ENCODE measurements at regions not wholly inside any gene's neighbourhood (a gene's known extent, or its start where the extent isn't known, plus 50 kb on each side); places are given as distances from the start of the nearest gene placed in this dataset.
"Not testable (repeated sequence)": the region's sequence is repeated elsewhere in the genome, so short reads cannot be mapped to it uniquely, and the experiment has no call there.

DNA sequence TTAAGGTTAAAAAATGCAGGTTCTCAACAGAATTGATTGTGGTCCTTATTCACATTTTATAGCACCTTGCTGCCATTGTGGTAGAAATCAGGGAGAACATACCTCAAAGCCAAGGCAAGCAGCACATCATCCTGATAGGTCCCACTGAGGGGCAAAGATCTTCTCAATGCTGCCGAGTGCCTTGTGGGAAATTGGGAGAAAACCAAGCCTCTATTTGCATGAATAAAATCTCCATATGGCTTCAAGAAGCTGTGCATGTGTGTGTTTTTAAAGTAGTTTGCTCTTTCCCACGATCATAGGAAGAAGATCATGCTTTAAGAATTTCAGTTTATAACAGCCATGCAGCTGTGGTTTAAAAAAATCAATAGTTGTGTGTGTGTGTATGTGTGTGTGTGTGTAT lies 216.9 kb upstream of the FBXL7 start:
- TF ChIP-seq ZNF274 (IDR thresholded peaks at IDR 0.05; ENCODE audit: low read depth, low read length) = no peak

DNA sequence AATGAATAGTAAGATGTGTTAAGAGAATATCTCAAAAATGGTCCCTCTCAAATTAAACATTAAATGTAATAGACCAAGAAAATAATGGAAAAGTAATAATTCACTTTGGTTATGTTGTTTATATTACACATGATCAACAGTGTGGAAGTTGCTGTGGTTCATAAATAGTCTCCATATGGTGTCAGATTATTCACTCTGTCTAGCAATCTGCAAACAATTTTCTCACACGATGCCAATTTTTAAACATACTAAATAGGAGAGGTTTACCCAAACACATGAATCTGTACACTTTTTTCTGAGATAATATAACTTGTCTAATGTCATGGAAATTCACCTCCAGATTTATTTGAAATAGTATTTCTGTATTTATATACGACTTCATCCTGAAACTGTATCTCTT lies 217.4 kb upstream of the FBXL7 start:
- no peak overlapping the region for H3K4me3 ChIP-seq (ENCODE audit: low read length)
- no peak for TF ChIP-seq ZNF274 (IDR thresholded peaks at IDR 0.05; ENCODE audit: low read depth, low read length)

More for the DNA sequence above, 216.9 kb upstream of the FBXL7 start:
- H3K4me3 ChIP-seq (ENCODE audit: low read length) = no peak overlapping the region

DNA sequence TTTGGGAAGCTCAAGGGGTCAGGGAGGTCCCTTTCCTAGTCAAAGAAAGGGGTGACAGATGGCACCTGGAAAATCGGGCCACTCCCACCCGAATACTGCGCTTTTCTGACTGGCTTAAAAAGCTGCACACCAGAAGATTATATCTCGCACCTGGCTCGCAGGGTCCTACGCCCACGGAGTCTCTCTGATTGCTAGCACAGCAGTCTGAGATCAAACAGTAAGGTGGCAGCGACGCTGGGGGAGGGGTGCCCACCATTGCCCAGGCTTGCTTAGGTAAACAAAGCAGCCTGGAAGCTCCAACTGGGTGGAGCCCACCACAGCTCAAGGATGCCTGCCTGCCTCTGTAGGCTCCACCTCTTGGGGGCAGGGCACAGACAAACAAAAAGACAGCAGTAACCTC lies 228.4 kb upstream of the FBXL7 start:
- not testable (repeated sequence) for H3K4me3 ChIP-seq (ENCODE audit: low read length)

DNA sequence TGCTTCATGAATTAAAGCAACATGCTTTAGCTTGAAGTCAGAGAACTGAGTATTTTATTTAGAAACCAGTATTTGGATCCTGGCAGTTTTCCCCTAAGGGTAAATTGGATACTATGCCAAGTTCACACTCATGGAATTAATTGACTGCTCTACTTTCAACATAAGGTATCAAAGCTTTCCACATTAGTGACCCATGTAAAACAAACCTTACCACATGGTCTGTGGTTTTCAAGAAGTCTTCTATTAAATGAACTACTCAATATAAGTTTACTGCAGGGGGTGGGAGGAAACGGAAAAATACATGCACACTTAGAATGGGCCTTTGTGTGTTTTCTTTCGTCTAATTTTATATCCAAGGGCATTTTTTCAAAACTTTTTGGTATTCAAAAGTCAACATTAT lies 232.0 kb upstream of the FBXL7 start:
- no peak overlapping the region for H3K4me3 ChIP-seq (ENCODE audit: low read length)
- TF ChIP-seq ZNF274 (IDR thresholded peaks at IDR 0.05; ENCODE audit: low read depth, low read length) = no peak

- no peak overlapping the region for H3K4me3 ChIP-seq (ENCODE audit: low read length)
- no peak for TF ChIP-seq ZNF274 (IDR thresholded peaks at IDR 0.05; ENCODE audit: low read depth, low read length)
These were observed 233.1 kb upstream of the FBXL7 start for GRCh38 chr5:15266841-15267240.

DNA sequence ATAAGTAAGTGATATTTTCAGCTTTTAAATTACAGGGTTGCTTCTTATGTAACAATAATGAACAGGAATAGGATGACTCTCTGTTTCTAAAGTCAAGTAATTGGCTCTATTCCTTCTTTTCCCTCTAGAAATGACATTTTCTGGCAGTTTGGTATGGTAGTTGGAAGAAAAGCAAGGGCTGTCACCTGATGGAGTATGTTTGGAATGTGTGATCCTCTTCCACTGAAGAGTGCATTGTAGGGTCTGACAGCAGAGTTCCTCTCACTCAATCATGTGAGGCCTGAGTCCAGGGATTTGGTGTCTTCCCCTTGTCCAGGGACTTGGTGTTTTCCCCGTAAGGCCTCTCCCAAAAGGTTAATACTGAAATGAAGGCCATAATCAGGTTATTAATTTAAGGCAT lies 233.8 kb upstream of the FBXL7 start:
- no peak overlapping the region for H3K4me3 ChIP-seq (ENCODE audit: low read length)
- TF ChIP-seq ZNF274 (IDR thresholded peaks at IDR 0.05; ENCODE audit: low read depth, low read length) = no peak

GRCh38 chr5:15263942-15264341 lies 236.0 kb upstream of the FBXL7 start:
- TF ChIP-seq ZNF274 (IDR thresholded peaks at IDR 0.05; ENCODE audit: low read depth, low read length) = no peak
- H3K4me3 ChIP-seq (ENCODE audit: low read length) = no peak overlapping the region

DNA sequence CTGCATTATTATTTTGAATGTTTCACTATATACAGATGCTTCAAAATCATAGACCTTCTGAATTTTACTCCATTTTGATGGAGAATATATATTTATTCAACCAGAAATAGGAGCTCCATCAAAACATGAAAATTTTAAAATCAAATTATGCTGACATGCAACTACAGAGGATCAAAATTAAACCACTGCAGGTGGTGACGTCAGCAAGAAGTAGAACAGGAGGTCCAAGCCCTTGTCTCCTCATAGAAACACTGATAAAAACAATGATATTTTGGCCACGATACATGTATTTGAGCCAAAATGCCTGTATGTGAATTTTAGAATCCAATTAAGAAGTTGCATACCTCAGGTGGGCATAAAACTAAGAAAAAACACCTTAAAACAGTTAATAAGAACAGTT lies 236.6 kb upstream of the FBXL7 start:
- H3K4me3 ChIP-seq (ENCODE audit: low read length) = no peak overlapping the region
- no peak for TF ChIP-seq ZNF274 (IDR thresholded peaks at IDR 0.05; ENCODE audit: low read depth, low read length)

DNA sequence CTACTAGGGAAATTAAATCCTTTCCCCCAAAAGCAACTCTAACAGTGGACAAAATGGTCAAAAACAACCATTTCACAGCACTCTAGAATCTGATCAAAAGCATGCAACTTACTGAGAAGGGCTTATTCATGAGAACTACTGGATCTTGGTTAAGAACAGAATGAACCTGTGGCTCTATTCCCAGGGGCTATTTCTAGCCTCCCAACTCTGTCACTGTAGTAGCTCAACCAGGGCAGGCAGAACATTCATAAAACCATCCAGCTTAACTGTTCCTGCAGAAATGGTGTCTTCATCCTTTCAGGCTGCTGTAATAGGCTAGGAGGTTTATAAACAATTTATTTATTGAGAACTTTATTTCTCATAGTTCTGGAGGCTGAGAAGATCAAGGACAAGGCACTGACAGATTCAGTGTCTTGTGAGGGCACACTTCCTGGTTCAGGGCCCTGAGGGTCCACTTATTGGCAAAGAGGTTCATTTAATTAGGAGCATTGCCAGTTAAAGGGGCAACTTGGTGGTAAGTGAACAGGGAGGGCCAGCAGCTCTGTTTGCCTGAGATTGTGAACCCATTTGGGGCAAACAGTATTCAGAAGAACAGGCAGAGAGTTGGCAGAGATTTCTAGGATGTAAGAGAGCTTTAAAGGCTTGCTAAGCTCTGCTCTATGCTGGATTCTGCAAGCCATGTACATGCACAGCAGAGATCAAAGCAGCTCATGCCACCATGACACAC lies 238.5 kb upstream of the FBXL7 start:
- TF ChIP-seq ZNF274 (IDR thresholded peaks at IDR 0.05; ENCODE audit: low read depth, low read length) = no peak
- H3K4me3 ChIP-seq (ENCODE audit: low read length) = no peak overlapping the region

DNA sequence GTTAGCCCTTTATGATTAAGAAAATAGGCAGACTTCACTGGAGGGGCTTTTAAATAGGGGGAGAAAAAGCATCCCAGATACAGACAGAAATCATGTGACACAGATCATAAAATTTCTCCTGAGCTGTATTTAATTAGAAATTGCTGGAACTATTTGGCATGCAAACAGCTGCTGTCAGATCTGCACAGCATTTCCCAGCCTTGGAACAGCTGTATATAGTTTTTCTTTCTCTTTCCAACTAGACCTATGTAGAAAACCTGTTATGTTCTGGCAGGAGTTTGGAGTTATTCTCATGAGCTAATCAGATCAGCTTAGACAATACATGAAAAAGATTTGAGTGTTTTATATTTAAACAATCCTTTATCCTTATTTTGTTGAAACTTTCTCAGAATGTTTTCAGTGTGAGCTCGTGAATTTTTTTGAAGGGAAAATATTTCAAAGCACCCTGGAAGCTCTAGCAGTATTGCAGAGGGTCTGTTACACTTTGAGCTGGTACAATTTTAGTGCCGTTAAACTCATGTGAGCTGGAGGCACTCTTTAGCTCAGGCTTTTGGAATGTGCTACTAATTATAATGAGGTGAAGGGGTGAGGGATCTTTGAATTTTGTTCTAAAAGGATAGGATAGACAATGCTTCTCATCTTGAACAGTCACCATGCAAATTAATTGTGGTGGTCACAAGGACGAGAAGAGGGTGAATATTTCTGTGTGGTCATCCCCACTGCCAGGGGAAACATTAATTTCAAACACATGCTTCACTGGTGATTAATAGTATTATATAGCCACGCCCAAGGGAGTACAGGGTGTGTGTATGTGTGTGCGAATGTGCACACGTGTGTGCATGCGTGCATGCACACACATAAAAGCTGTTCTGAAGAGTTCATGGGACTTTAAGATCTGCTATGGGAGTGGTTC lies 239.4 kb upstream of the FBXL7 start:
- no peak for TF ChIP-seq ZNF274 (IDR thresholded peaks at IDR 0.05; ENCODE audit: low read depth, low read length)

GRCh38 chr5:15256485-15256884 lies 243.5 kb upstream of the FBXL7 start:
- no peak for TF ChIP-seq ZNF274 (IDR thresholded peaks at IDR 0.05; ENCODE audit: low read depth, low read length)
- no peak overlapping the region for H3K4me3 ChIP-seq (ENCODE audit: low read length)

More for the DNA sequence above, 239.4 kb upstream of the FBXL7 start:
- no peak overlapping the region; the same call in 1 of the 2 replicates for H3K4me3 ChIP-seq (ENCODE audit: low read length)

GRCh38 chr5:15255576-15255975 lies 244.4 kb upstream of the FBXL7 start:
- no peak for TF ChIP-seq ZNF274 (IDR thresholded peaks at IDR 0.05; ENCODE audit: low read depth, low read length)
- H3K4me3 ChIP-seq (ENCODE audit: low read length) = no peak overlapping the region

DNA sequence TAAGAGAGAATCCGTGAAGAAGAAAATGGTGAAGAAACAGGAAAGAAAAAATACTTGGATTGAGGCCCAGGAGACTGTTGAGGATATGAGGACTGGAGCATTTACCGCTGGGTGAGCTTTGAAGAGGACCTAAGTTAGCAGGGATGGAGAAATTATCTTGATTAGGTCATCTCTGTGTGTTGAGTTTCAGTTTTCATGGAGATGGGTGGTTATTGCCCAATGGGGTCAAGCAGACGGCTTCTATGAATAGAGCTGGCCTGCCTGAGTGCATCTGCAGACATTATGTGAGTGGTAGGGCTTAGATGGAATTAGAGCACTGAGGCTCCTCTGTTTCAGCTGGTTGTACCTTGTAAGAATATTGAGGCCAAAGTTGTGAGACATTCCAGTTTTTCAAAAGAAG lies 245.4 kb upstream of the FBXL7 start:
- H3K4me3 ChIP-seq (ENCODE audit: low read length) = no peak overlapping the region
- TF ChIP-seq ZNF274 (IDR thresholded peaks at IDR 0.05; ENCODE audit: low read depth, low read length) = no peak

DNA sequence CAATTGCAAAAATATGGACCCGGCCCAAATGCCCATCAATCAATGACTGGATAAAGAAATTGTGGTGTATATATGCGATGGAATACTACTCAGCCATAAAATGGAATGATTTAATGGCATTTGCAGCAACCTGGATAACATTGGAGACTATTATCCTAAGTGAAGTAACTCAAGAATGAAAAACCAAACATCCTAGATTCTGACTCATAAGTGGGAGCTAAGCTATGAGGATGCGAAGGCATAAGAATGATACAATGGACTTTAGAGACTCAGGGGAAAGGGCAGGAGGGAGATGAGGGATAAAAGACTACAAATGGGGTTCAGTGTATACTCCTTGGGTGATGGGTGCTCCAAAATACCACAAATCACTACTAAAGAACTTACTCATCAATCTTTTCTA lies 247.6 kb upstream of the FBXL7 start:
- no peak overlapping the region for H3K4me3 ChIP-seq (ENCODE audit: low read length)
- no peak for TF ChIP-seq ZNF274 (IDR thresholded peaks at IDR 0.05; ENCODE audit: low read depth, low read length)

- H3K4me3 ChIP-seq (ENCODE audit: low read length) = no peak overlapping the region
- no peak for TF ChIP-seq ZNF274 (IDR thresholded peaks at IDR 0.05; ENCODE audit: low read depth, low read length)
These were observed 250.8 kb upstream of the FBXL7 start for GRCh38 chr5:15249152-15249551.
